ENCODE measurements at regions not wholly inside any gene's neighbourhood (a gene's known extent, or its start where the extent isn't known, plus 50 kb on each side); places are given as distances from the start of the nearest gene placed in this dataset.

DNA sequence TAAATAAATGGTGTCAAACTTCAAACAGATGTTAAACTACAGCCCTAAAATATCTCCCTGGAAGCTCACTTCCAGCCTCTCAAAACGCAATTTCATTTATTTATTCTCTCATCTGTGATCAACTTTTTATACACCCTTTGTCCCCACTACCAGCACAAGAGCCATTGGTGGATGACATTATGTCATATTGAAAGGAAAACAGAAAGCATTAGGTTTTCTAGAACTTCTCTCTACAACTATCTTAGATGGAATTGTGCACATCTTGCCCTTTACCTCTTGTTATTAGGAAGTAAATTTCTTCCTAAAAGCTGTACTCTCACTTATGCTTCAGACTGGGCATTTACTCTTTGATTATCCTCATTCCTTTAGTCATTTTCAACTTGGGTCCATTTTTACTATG, 771.2 kb upstream of the GJE1 start:
- no peaks in the 10 kb centered on the region for H3K36me3 ChIP-seq
- no peak overlapping the region for H3K27ac ChIP-seq
- in situ Hi-C loops (cut with MboI; ENCODE audit: low sequenced_read_pairs in 4 of 4) (no loop called here), intact Hi-C loops (cut with DNase I; ENCODE audit: low total_unique reads) (no loop called here)
- no peaks in the 10 kb centered on the region for H3K9me3 ChIP-seq
- H3K4me1 ChIP-seq: no peaks in the 10 kb centered on the region
- no peak overlapping the region for H3K4me3 ChIP-seq
- TF ChIP-seq, protein P1, sequence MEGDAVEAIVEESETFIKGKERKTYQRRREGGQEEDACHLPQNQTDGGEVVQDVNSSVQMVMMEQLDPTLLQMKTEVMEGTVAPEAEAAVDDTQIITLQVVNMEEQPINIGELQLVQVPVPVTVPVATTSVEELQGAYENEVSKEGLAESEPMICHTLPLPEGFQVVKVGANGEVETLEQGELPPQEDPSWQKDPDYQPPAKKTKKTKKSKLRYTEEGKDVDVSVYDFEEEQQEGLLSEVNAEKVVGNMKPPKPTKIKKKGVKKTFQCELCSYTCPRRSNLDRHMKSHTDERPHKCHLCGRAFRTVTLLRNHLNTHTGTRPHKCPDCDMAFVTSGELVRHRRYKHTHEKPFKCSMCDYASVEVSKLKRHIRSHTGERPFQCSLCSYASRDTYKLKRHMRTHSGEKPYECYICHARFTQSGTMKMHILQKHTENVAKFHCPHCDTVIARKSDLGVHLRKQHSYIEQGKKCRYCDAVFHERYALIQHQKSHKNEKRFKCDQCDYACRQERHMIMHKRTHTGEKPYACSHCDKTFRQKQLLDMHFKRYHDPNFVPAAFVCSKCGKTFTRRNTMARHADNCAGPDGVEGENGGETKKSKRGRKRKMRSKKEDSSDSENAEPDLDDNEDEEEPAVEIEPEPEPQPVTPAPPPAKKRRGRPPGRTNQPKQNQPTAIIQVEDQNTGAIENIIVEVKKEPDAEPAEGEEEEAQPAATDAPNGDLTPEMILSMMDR (IDR thresholded peaks at IDR 0.05 in 4 of 5, conservative IDR thresholded peaks at IDR 0.05 in 1 of 5): no peak
- no peak for TF ChIP-seq POLR2A (IDR thresholded peaks at IDR 0.05)
- H3K27me3 ChIP-seq: no peaks in the 10 kb centered on the region
- ATAC-seq (no peak), DNase-seq (no peak)

DNA sequence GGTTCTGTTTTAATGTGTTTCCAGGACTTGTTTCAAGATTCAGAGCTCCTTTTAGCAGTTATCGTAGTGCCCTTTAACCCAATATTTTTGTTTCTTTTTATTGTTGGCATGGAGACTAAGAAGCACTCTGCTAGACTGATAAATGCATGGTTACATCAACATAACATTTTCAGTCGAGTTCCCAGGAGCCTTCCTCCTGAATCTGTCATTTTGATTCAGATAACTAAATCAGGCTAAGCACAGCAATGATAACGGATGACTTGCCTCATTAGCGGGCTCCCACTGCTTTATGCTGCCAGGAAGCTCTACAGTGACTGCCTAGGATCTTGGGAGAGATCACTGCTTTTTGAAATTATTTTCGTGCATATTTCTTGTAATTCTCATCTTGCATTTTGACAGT, 772.8 kb upstream of the GJE1 start:
- Histone ChIP-seq H3K4me3 (no peak overlapping the region), H3K27ac (no peak overlapping the region), H3K36me3 (no peaks in the 10 kb centered on the region), H3K4me1 (no peaks in the 10 kb centered on the region), H3K9me3 (no peaks in the 10 kb centered on the region), H3K27me3 (no peaks in the 10 kb centered on the region)
- ATAC-seq (no peak), DNase-seq (no peak)
- intact Hi-C loops (cut with DNase I; ENCODE audit: low total_unique reads): no loop called here
- TF ChIP-seq POLR2A (IDR thresholded peaks at IDR 0.05): no peak
- TF ChIP-seq, protein P1 (IDR thresholded peaks at IDR 0.05 in 4 of 5, conservative IDR thresholded peaks at IDR 0.05 in 1 of 5): no peak
- in situ Hi-C loops (cut with MboI; ENCODE audit: low sequenced_read_pairs in 4 of 4): no loop called here

DNA sequence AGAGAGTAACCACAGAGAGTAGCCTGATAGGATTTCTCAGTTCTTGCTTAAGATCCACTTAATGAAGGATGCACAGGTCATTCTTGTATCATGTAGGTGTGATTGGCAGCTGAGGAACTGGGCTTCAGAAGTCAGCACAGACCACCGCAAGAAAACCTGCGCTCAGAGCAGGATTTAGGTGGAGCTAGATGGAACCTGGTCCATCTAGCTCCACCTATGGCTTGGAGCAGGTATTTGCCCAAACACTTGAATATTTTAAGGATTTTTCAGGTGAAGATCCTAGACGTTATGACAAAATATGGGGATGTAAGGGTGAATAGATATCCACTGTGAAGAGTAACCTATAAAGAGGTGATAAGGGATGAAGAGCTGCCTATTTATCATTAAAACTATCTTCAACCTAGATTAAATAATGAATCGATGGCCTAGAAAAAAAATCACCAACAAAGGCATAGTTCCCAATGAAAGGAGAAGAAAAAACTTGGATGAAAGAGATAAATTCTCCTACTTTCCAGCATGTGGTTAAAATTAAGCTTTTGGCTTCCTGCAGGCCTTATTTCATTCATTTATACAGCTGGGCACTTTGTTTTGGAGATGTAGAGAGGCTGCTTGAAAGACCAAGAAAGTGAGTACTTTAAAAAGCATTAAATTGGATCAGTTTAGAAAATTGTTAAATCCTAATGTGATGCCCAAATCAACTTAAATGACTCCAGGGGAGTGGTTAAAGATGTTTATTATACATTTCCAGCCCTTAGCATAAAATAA, 778.4 kb upstream of the GJE1 start:
- Histone ChIP-seq H3K9me3 (no peaks in the 10 kb centered on the region), H3K4me1 (no peaks in the 10 kb centered on the region), H3K36me3 (no peaks in the 10 kb centered on the region), H3K4me3 (no peak overlapping the region), H3K27ac (no peak overlapping the region), H3K27me3 (no peaks in the 10 kb centered on the region)
- in situ Hi-C loops (cut with MboI; ENCODE audit: low sequenced_read_pairs in 4 of 4) (no loop called here), intact Hi-C loops (cut with DNase I; ENCODE audit: low total_unique reads) (no loop called here)
- no peak for DNase-seq
- no peak for TF ChIP-seq POLR2A (IDR thresholded peaks at IDR 0.05)
- TF ChIP-seq, protein P1 (IDR thresholded peaks at IDR 0.05 in 4 of 5, conservative IDR thresholded peaks at IDR 0.05 in 1 of 5): no peak
- ATAC-seq: no peak

DNA sequence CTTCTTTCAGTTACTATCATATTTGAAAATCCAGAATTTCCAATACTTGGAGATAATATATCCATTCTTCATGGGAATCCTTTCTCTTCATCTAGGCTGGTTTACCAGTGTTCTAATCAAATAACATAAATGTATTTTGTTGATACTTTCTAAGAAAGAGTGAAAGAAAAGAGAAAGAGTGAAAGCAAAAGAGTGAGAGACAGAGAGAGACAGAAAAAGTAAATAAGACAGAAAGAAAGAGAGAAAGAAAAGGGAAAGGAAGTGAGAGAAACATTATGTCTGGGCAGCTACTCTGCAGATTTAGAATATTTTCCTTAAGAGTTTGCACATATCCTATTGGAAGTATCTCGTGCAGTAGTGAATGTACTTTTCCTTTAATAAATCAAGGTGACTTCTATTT, 781.0 kb upstream of the GJE1 start:
- TF ChIP-seq, protein P1 (IDR thresholded peaks at IDR 0.05 in 4 of 5, conservative IDR thresholded peaks at IDR 0.05 in 1 of 5): no peak
- no peak for TF ChIP-seq POLR2A (IDR thresholded peaks at IDR 0.05)
- DNase-seq (no peak), ATAC-seq (no peak)
- Histone ChIP-seq H3K36me3 (no peaks in the 10 kb centered on the region), H3K27me3 (no peaks in the 10 kb centered on the region), H3K4me1 (no peaks in the 10 kb centered on the region), H3K27ac (no peak overlapping the region), H3K4me3 (no peak overlapping the region), H3K9me3 (no peaks in the 10 kb centered on the region)
- in situ Hi-C loops (cut with MboI; ENCODE audit: low sequenced_read_pairs in 4 of 4) (no loop called here), intact Hi-C loops (cut with DNase I; ENCODE audit: low total_unique reads) (no loop called here)

DNA sequence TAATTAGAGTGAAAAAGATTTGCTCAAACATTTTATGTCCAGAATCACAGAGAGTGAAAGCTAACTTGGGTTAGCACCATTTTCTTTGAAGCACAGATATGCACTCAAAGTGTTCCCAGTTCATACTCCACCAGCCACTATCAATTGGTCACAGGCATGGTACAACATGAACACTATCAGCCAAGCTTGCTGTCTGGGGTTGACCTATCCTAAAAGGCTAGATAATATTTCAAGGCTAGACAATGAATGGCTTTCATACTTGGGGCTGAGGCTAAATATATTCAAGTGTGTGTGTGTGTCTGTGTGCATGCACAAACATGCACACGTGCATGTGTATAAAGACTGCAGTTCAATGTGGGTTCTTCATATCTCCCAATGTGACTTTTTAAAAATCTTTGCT, 783.0 kb upstream of the GJE1 start:
- Histone ChIP-seq H3K36me3 (no peaks in the 10 kb centered on the region), H3K27me3 (no peaks in the 10 kb centered on the region), H3K27ac (no peak overlapping the region), H3K9me3 (no peaks in the 10 kb centered on the region), H3K4me3 (no peak overlapping the region), H3K4me1 (no peaks in the 10 kb centered on the region)
- ATAC-seq: no peak
- TF ChIP-seq, protein P1 (IDR thresholded peaks at IDR 0.05 in 4 of 5, conservative IDR thresholded peaks at IDR 0.05 in 1 of 5): no peak
- no peak for TF ChIP-seq POLR2A (IDR thresholded peaks at IDR 0.05)
- DNase-seq: no peak
- intact Hi-C loops (cut with DNase I; ENCODE audit: low total_unique reads): no loop called here
- in situ Hi-C loops (cut with MboI; ENCODE audit: low sequenced_read_pairs in 4 of 4): no loop called here
